Brain microvascular endothelial cell (primary cell): ENCODE measurements at regions not wholly inside any gene's neighbourhood (a gene's known extent, or its start where the extent isn't known, plus 50 kb on each side); places are given as distances from the start of the nearest gene placed in this dataset.

Experiments
- DNase-seq: peaks from one replicate; pipeline ENCODE4 v3.0.0-alpha.2; 2020
- H3K27ac ChIP-seq: fragments of 250-450 bp; sonication (Bioruptor Pico); 2 replicates; pipeline ENCODE4 v1.5.1; 2020; ENCODE audit warnings: mild to moderate bottlenecking, moderate library complexity
- H3K27me3 ChIP-seq: fragments of 250-450 bp; sonication (Bioruptor Pico); replicated peaks from 2 replicates; pipeline ENCODE4 v1.5.1; 2020; ENCODE audit warnings: mild to moderate bottlenecking
- H3K36me3 ChIP-seq: fragments of 250-450 bp; sonication (Bioruptor Pico); replicated peaks from 2 replicates; pipeline ENCODE4 v1.5.1; 2020; ENCODE audit warnings: mild to moderate bottlenecking
- H3K4me3 ChIP-seq: 2 replicates; pipeline ENCODE4 v1.5.1; 2011; ENCODE audit warnings: low read depth, mild to moderate bottlenecking, control low read depth, low read length, moderate library complexity
- CTCF ChIP-seq: IDR thresholded peaks from 2 replicates; pipeline ENCODE4 v1.5.1; 2011; ENCODE audit warnings: low read depth, mild to moderate bottlenecking, moderate library complexity, low read length, control low read depth, inconsistent platforms; ENCODE audit errors: missing control alignments
- in situ Hi-C: cut with HindIII; loops from 2 replicates; pipeline ENCODE4 v1.10.0; 2017; ENCODE audit warnings: low sequenced_read_pairs, low pct_ligation_motif_present

DNA sequence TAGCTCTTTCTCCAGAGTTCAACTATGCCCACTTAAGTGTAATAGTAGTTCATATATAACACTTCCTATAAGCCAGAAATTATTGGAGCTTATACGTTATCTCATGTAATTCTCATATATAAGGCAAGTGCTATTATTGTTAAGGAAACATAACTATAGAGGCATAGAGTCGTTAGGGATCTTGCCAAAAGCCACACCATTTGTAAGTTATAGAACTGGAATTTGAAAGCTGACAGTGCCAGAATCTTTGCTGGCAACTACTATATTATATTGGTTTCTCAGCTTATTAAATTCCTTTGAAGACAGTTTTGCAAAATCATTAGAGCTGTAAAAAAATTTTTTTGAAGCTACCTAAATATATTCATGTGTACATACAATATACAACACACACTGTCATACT is 51.0 kb upstream of the MBNL2 start:
- Histone ChIP-seq H3K27me3 (no peaks in the 10 kb centered on the region), H3K36me3 (no peaks in the 10 kb centered on the region), H3K27ac (no peak overlapping the region), H3K4me3 (no peak overlapping the region)
- in situ Hi-C loops, result no loop called here
- DNase-seq, result no peak
- no peak for TF ChIP-seq CTCF
